GM18867 (cell line): ENCODE measurements at regions not wholly inside any gene's neighbourhood (a gene's known extent, or its start where the extent isn't known, plus 50 kb on each side); places are given as distances from the start of the nearest gene placed in this dataset.

Source experiments
- ATAC-seq: cut with Tn5 transposase; IDR thresholded peaks from one replicate; pipeline ENCODE4 v1.9.1; 2021; ENCODE audit warnings: mild to moderate bottlenecking, moderate library complexity; ENCODE audit not compliant: unreplicated experiment

GRCh38 chr14:54088271-54088670 lies 131.6 kb upstream of the BMP4 start:
- no peak for ATAC-seq

GRCh38 chr14:54090274-54090673 lies 133.6 kb upstream of the BMP4 start:
- ATAC-seq = no peak

GRCh38 chr14:54094765-54095164 lies 138.1 kb upstream of the BMP4 start:
- ATAC-seq = no peak

GRCh38 chr14:54098536-54098935 lies 141.9 kb upstream of the BMP4 start:
- ATAC-seq = no peak

GRCh38 chr14:54102051-54102456 lies 145.4 kb upstream of the BMP4 start:
- ATAC-seq = no peak

GRCh38 chr14:54102530-54102929 lies 145.9 kb upstream of the BMP4 start:
- no peak for ATAC-seq

- ATAC-seq = no peak
Observed at GRCh38 chr14:54104601-54105145, 148.0 kb upstream of the BMP4 start.

GRCh38 chr14:54105406-54105805 lies 148.8 kb upstream of the BMP4 start:
- no peak for ATAC-seq

GRCh38 chr14:54105898-54106297 lies 149.3 kb upstream of the BMP4 start:
- ATAC-seq = no peak

GRCh38 chr14:54106661-54107377 lies 150.2 kb upstream of the BMP4 start:
- no peak for ATAC-seq

GRCh38 chr14:54108481-54109471 lies 152.2 kb upstream of the BMP4 start:
- ATAC-seq = no peak

- no peak for ATAC-seq
Observed at GRCh38 chr14:54109521-54110120, 153.0 kb upstream of the BMP4 start.

- ATAC-seq = no peak
Observed at GRCh38 chr14:54114941-54115340, 158.3 kb upstream of the BMP4 start.

- no peak for ATAC-seq
Observed at GRCh38 chr14:54116198-54116885, 159.7 kb upstream of the BMP4 start.

GRCh38 chr14:54116972-54117371 lies 160.3 kb upstream of the BMP4 start:
- no peak for ATAC-seq

- ATAC-seq = no peak
Observed at GRCh38 chr14:54117396-54117795, 160.8 kb upstream of the BMP4 start.

GRCh38 chr14:54117924-54118323 lies 161.3 kb upstream of the BMP4 start:
- ATAC-seq = no peak

- ATAC-seq = no peak
Observed at GRCh38 chr14:54120260-54120659, 163.6 kb upstream of the BMP4 start.

- no peak for ATAC-seq
Observed at GRCh38 chr14:54121466-54122027, 164.9 kb upstream of the BMP4 start.

GRCh38 chr14:54123841-54124240 lies 167.2 kb upstream of the BMP4 start:
- ATAC-seq = no peak
